Fibroblast of gingiva (primary cell): ENCODE measurements at regions not wholly inside any gene's neighbourhood (a gene's known extent, or its start where the extent isn't known, plus 50 kb on each side); places are given as distances from the start of the nearest gene placed in this dataset.
A peak's percentile ranks its signal among the peaks of the same experiment; 100 is the strongest.
"Not testable (repeated sequence)": the region's sequence is repeated elsewhere in the genome, so short reads cannot be mapped to it uniquely, and the experiment has no call there.

Experiments
- DNase-seq: peaks from one replicate; pipeline ENCODE4 v3.0.0-alpha.2; 2011; ENCODE audit warnings: low read depth

DNA sequence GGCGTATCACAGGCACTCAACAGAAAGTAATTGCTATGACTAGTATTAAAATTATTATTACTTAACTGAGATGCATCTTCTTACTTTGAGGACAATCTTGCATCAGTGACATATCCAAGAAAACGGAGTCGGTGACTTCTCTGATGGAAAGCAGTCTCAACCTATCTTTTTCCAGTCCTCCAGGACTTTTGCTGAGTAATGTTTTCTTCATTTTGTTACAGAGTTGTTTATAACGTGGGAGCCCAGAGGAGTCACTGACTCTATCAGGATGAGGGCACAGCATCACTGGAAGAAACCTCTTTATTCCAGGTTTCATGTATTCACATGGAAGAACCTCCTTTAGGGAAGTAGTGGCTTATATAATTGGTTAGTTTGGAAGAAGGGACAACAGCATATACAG, 51.5 kb upstream of the MELK start:
- no peak for DNase-seq

DNA sequence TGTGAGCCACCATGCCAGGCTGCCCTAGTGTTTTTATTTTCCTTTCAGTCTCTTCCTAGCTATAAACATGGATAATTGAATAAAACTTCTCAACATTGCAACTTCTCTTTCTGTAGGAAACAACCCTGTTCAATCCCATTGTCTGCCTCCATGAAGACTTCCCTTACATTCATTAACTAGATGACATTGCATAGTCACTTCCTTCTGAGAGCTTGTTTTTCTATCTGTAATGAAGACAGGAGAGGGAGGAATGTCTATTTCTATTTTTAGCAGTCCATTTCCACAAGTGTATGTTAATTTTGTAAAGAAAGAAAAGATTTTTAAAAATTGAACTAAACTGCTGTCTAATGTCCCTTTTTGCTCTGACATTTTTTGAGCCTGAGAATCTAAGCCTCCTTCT, 55.6 kb upstream of the MELK start:
- no peak for DNase-seq

GRCh38 chr9:36504156-36504555, 68.5 kb upstream of the MELK start:
- DNase-seq = no peak

- DNase-seq = no peak
Measured at GRCh38 chr9:36503172-36504088, 69.3 kb upstream of the MELK start.

GRCh38 chr9:36501727-36502126, 71.0 kb upstream of the MELK start:
- DNase-seq = no peak

GRCh38 chr9:36500931-36501330, 71.8 kb upstream of the MELK start:
- not testable (repeated sequence) for DNase-seq

- DNase-seq = no peak
Measured at GRCh38 chr9:36499174-36499890, 73.4 kb upstream of the MELK start.

DNA sequence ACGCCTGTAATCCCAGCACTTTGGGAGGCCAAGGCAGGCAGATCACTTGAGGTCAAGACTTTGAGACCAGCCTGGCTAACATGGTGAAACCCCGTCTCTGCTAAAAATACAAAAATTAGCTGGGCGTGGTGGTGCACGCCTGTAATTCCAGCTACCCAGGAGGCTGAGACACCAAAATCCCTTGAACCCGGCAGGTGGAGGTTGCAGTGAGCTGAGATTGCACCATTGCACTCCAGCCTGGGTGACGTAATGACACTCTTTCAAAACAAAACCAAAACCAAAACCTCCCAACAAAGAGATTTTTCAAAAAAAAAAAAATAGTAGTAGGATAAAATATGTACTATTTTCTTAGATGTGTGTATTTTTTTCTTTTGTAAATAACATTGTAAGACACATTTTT, 79.1 kb upstream of the MELK start:
- DNase-seq = not testable (repeated sequence)

DNA sequence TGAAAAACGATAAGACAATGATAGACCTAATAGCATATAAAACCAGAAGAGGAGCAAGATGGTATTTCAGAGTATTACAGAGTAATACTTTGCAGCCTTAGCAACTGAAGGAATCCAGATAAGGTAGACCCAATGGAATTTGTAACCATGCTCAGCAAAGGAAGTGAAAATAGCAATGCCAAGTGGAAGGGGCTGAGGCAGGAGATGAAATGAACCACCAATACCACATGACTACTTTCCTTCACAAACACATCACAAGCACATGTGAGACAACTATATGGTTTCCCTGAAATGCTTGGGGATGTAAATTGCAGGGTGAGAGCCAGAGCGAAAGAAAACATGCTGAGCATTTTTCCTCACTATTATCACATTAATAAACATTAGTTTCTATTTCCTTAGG, 79.8 kb upstream of the MELK start:
- no peak for DNase-seq

DNA sequence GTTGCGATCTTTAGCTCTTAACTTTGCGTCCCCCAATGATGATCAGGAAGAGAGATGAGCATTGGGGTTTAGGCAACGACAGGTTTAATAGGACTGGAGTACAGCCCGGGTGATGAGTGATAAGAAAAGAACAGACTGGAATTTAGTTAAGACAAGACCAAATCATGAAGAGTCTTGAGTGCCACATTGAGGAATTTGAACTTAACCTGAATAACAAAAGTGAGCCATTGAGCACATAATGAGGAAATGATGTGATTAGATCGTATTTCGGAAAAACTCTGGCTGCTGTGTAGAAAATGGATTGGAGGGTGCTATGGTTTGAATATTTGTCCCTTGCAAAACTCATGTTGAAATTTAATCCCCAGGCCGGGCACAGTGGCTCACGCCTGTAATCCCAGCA, 83.2 kb upstream of the MELK start:
- no peak for DNase-seq

GRCh38 chr9:36488389-36488756, 84.3 kb upstream of the MELK start:
- DNase-seq = no peak

DNA sequence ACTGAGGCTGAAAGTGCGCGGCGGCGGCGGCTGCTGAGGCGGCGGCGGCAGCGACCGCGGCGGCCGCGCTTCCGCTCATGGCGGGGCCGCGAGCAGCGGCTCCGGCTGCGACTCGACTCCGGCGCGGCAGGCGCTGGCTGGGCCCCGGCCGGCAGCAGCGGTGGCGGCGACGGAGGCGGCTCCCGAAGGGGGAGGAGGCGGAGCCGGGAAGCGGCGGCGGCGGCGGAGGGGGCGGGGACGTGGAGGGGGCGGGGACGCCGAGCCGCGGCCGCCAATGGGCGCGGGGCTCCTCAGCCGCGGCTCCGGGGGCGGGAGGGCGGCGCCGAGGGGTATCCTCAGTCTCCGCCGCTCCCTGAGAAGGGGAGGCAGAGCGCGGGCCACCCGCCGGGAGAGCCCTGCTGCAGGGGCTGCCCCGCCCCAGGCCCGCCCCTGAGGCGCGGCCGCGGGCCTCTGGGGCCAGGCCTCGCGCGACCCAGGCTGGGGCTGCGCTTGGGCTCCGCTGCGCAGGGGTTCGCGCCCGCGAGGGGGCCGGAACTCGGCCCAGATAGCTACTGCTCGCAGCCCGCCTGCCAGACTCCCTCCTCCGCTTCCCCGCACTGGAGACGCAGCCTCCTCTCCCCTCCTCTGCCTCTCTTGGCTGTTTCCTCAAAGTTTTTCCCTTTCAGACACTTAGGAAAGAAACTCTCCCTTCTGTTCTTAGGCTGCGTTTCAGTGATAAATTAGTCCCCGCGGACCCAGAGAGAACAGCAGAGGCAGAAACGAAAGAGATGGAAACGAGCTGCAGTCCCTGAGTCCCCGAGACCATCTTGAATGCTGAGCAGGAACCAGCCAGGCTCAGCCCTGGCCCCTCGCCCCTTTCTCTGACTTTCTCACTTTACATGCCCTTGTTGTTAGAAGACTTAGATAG, 85.0 kb upstream of the MELK start:
- DNase-seq = peak; percentile 94

DNA sequence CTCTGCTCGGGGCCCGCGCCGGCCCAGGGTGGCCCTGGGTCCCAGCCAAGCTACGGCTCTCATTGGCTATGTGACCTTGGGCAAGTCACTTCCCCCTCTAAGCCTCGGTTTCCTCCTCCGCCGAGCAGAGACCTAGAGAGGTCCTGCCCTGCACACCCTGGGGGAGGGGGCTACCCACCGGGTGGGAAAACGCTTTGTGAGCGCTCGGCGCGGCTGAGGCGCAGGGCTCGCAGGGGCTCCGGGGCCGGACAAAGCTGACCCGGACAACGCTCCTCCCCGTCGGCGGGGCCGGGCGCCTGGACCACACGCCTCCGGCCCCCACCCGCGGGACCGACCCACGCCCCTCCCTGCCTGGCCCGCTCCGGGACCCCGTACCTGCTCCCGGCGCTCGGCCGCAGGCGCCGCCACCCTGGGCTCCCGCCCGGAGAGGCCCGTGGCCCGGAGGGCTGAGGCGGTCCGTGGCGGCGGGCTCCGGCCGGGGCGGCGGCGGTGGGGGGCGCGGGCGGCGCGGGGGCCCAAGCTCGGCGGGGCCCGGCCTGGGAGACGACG, 85.7 kb upstream of the MELK start:
- peak; percentile 15 for DNase-seq

- DNase-seq = peak; percentile 4
Measured at GRCh38 chr9:36486329-36486932, 86.3 kb upstream of the MELK start.

DNA sequence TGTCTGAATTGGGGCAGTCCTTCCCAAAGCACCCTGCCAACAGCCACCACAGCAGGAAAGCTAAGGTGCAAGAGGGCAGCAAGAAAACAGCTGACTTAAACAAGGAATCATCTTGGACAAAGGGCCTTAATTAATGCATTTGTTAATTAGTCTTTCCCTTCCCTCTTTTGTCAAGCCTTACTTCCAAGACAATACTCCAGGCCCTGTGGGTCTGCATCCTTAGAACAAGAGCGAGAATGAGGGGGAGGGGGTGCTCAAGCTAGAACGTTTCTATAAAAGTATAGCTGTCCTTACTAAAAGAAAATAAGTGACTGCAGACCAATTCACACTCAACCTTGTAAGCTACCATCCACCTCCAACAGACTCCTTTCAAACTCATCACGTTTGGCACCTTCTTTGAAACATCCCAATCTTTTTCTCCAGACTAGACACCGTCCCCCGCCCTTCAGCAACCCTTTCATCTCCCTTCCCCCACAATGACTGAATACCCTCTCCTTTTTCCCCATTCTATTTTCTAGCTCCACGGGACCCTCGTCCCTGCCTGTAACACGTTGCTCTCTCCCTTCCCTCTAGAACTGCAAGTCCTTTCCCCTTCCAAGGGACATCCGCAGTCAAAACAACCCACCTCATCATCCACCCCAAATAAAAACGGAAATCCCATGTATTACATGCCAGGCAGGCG, 85.7 kb upstream of the RNF38 start:
- no peak for DNase-seq

DNA sequence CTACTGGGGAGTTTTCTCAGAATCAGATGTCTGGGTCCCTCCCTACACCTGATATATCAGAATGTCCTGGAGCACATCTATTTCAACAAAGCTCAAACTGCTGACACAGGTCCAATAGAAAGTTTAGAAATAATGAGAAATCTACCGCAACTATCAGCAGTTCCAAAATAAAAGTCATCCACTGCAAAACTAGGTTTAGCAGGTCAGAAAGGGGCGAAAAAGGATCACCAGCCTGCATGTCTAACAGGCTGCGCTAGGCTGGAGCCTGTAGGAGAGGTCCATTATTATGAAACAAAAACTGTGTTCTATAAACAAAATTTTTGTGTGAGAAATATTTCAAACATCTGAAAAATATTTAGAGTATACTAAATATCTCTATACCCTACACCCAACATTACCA, 84.1 kb upstream of the RNF38 start:
- peak; percentile 41 for DNase-seq

GRCh38 chr9:36479101-36479500, 79.0 kb upstream of the RNF38 start:
- DNase-seq = no peak

GRCh38 chr9:36471359-36471758, 71.3 kb upstream of the RNF38 start:
- no peak for DNase-seq

DNA sequence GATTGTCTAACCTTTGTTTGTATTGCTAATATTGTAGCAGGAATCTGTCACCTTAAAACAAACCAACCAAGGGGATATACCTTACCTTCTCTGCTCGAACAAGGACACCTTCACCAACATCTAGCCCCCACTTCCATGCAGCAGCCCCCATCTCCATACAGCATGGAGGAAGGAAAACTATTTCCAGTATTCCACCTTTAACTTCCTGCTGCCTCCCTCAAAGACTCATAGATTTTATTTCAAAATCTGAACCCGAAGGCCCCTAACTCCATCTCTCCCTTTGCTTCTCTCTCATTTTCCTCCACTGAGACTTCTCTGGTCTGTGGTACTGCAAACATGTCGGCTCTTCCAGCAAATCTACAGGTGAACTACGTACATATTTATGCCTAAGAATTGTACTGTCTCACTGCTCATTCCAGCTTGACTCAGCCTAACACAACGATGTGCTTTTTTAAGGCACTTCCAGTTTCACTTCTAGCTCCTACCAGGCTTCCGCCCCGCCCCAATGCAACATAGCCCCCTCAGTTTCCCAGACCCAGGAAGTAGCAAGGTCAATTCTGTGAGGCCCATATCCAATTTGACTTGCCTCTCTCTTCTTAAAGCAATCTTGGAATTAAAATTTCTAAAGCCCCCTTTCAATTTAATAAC, 70.7 kb upstream of the RNF38 start:
- peak; percentile 65 for DNase-seq

DNA sequence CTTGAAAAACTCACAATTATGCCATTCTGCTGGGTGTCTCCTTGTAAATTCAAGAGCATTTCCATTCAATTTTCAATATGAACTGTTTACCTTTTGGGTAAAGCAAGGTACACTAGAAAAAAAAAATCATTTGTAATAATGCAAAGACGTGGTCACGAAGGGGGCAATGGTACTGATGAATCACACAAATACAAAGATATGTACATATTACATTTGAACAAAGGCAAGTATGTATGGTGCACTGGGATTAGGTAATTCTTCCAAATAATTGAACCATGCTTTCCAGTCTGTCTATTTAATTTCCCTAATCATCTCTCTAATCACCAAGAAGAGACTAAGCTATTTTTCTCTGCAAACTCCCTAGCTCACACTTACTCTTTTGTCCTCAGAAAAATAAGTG, 63.4 kb upstream of the RNF38 start:
- DNase-seq = no peak

- DNase-seq = no peak
Measured at GRCh38 chr9:36462245-36462644, 62.2 kb upstream of the RNF38 start.
